Erythroblast (primary cell): ENCODE measurements at regions not wholly inside any gene's neighbourhood (a gene's known extent, or its start where the extent isn't known, plus 50 kb on each side); places are given as distances from the start of the nearest gene placed in this dataset.

Experiments used
- GATA1 ChIP-seq: IDR thresholded peaks from 2 replicates; pipeline ENCODE4 v1.6.1; 2011; ENCODE audit warnings: low read depth, mild to moderate bottlenecking, control low read depth, low read length, moderate library complexity
- POLR2A ChIP-seq: IDR thresholded peaks from 2 replicates; pipeline ENCODE4 v1.6.1; 2011; ENCODE audit warnings: mild to moderate bottlenecking, low read length

DNA sequence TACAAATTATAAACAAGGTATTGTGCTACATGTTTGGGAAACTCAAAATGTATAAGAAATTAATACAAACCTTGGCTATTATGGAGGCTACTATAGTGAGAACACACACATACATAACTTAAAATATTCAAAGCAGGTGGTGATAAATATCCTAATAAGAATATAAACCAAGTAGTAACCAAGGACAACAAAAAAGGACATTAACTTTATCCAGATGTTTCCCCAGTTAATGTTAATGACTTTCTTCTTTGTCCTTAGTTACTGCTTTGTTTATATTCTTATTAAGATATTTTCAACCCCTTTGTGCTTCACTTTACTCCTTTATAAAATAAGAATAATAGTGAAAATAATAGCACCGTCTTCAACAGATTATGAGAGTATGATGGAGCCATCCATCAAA, 241.6 kb downstream of the CALCRL start:
- TF ChIP-seq POLR2A (no peak), GATA1 (no peak)
